ENCODE measurements at regions not wholly inside any gene's neighbourhood (a gene's known extent, or its start where the extent isn't known, plus 50 kb on each side); places are given as distances from the start of the nearest gene placed in this dataset.

DNA sequence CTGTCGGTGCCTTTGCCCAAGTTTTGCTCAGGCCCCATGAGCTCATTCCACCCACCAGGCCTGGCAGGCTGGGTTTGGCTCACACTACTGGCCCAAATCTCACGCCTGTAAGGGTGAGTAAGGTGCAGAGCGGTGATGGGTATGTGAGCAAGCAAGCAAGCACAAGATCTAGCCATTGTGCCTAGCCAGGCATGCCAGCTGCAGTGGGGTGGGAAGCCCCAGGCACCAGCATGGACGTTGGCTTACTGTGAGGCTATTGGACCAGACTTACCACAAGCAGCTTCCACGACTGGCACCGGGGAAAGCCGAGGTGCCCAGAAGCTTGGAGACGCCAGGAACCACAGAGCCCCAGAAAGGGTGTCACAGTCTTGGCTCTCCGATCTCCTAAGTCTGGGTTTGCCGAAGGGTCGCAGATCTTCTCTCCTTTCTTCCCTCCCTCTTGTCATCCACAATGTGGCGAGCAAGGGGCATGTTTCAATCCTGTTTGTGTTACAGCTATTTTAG lies 2659.4 kb upstream of the PCDH20 start:
- intact Hi-C loops (cut with DNase I), result no loop called here
- H3K4me1 ChIP-seq, result no peaks in the 10 kb centered on the region

GRCh38 chr13:64073203-64073602 lies 2657.6 kb upstream of the PCDH20 start:
- H3K36me3 ChIP-seq, result no peaks in the 10 kb centered on the region
- intact Hi-C loops (cut with DNase I), result no loop called here
- H3K4me3 ChIP-seq, result no peak overlapping the region
- no peak overlapping the region for H3K27ac ChIP-seq
- no peaks in the 10 kb centered on the region for H3K9me3 ChIP-seq
- H3K4me1 ChIP-seq, result no peaks in the 10 kb centered on the region
- H3K27me3 ChIP-seq (ENCODE audit: low read depth), result no peaks in the 10 kb centered on the region
- TF ChIP-seq, protein P1, sequence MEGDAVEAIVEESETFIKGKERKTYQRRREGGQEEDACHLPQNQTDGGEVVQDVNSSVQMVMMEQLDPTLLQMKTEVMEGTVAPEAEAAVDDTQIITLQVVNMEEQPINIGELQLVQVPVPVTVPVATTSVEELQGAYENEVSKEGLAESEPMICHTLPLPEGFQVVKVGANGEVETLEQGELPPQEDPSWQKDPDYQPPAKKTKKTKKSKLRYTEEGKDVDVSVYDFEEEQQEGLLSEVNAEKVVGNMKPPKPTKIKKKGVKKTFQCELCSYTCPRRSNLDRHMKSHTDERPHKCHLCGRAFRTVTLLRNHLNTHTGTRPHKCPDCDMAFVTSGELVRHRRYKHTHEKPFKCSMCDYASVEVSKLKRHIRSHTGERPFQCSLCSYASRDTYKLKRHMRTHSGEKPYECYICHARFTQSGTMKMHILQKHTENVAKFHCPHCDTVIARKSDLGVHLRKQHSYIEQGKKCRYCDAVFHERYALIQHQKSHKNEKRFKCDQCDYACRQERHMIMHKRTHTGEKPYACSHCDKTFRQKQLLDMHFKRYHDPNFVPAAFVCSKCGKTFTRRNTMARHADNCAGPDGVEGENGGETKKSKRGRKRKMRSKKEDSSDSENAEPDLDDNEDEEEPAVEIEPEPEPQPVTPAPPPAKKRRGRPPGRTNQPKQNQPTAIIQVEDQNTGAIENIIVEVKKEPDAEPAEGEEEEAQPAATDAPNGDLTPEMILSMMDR (IDR thresholded peaks at IDR 0.05), result no peak
- DNase-seq (no peak), ATAC-seq (no peak)

More for the DNA sequence above, 2659.4 kb upstream of the PCDH20 start:
- H3K4me3 ChIP-seq, result no peak overlapping the region
- no peaks in the 10 kb centered on the region for H3K36me3 ChIP-seq
- ATAC-seq (no peak), DNase-seq (no peak)
- H3K27me3 ChIP-seq (ENCODE audit: low read depth), result no peaks in the 10 kb centered on the region
- TF ChIP-seq, protein P1 (IDR thresholded peaks at IDR 0.05), result no peak
- H3K27ac ChIP-seq, result no peak overlapping the region
- H3K9me3 ChIP-seq, result no peaks in the 10 kb centered on the region

- intact Hi-C loops (cut with DNase I), result no loop called here
- Histone ChIP-seq H3K27me3 (ENCODE audit: low read depth) (no peaks in the 10 kb centered on the region), H3K27ac (no peak overlapping the region), H3K4me3 (no peak overlapping the region), H3K36me3 (no peaks in the 10 kb centered on the region), H3K9me3 (no peaks in the 10 kb centered on the region), H3K4me1 (no peaks in the 10 kb centered on the region)
- TF ChIP-seq, protein P1 (IDR thresholded peaks at IDR 0.05), result no peak
- DNase-seq, result no peak
- no peak for ATAC-seq
Measured at GRCh38 chr13:64071352-64071751, 2655.7 kb upstream of the PCDH20 start.

DNA sequence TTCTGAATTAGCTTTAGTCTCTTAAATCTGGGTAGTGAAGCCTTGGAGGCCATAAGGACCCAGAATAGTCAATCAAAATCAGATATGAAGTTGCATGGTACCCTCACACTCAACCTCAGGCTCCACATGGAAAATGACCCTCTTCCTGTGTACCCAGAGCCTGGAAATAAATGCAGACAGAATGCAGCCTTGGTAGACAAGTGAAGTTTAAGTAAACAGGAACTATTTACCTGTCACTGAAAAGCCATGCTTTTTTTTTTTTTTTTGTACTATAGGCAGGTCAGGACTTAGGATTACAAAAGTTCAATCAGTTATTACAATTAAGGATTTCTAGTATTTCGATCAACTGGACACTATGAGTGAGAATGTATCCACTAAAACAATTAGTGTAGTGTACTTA lies 2654.2 kb upstream of the PCDH20 start:
- ATAC-seq (no peak), DNase-seq (no peak)
- TF ChIP-seq, protein P1 (IDR thresholded peaks at IDR 0.05), result no peak
- H3K4me3 ChIP-seq, result no peak overlapping the region
- H3K27ac ChIP-seq, result no peak overlapping the region
- H3K9me3 ChIP-seq, result no peaks in the 10 kb centered on the region
- H3K27me3 ChIP-seq (ENCODE audit: low read depth), result no peaks in the 10 kb centered on the region
- no peaks in the 10 kb centered on the region for H3K36me3 ChIP-seq
- intact Hi-C loops (cut with DNase I), result no loop called here
- H3K4me1 ChIP-seq, result no peaks in the 10 kb centered on the region

DNA sequence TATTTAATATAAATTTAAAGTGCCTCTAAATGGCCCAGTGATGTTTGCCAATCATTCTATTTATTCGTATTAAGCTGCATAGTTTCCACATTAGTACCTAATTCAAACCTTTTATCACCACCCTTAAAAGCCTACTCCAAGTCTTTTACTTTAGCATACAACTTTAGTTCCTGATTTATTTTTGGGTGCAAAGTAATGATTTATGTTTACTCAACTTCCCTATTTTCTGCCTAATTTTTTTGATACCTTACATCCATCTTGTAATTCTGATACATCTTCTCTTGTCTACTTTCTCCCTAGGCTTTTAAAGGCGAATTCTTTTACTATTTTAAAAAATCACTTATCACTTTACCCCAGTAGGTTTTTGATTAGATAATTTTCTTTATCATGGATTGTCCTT lies 2651.1 kb upstream of the PCDH20 start:
- no peaks in the 10 kb centered on the region for H3K4me1 ChIP-seq
- intact Hi-C loops (cut with DNase I), result no loop called here
- H3K27me3 ChIP-seq (ENCODE audit: low read depth), result no peaks in the 10 kb centered on the region
- no peak overlapping the region for H3K4me3 ChIP-seq
- no peak overlapping the region for H3K27ac ChIP-seq
- ATAC-seq (no peak), DNase-seq (no peak)
- TF ChIP-seq, protein P1 (IDR thresholded peaks at IDR 0.05), result no peak
- H3K9me3 ChIP-seq, result no peaks in the 10 kb centered on the region
- no peaks in the 10 kb centered on the region for H3K36me3 ChIP-seq

DNA sequence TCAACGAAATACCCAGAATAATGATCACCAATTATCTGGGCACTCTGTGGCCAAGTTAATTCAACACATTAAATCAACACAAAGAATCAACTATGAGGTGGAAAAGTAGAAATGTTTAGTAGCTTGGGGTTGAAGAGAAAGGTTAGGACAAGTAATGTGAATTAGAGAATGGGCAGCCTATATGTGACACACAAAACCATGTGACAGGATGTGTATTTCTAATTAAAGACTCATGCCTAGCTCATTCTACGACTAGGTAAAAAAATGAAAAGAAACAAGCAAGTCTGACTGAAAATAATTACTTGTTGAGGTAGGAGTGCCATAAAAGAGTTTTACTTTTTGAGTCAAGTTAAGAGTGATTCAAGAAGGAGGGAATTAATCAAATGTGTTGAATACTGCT lies 2646.0 kb upstream of the PCDH20 start:
- ATAC-seq, result no peak
- DNase-seq, result no peak
- intact Hi-C loops (cut with DNase I), result no loop called here

More for the DNA sequence above, 2646.0 kb upstream of the PCDH20 start:
- Histone ChIP-seq H3K36me3 (no peaks in the 10 kb centered on the region), H3K27me3 (ENCODE audit: low read depth) (no peaks in the 10 kb centered on the region), H3K27ac (no peak overlapping the region), H3K4me3 (no peak overlapping the region), H3K9me3 (no peaks in the 10 kb centered on the region), H3K4me1 (no peaks in the 10 kb centered on the region)
- TF ChIP-seq, protein P1 (IDR thresholded peaks at IDR 0.05), result no peak

Measured in lower lobe of right lung (tissue), 2 donors.